Esophagus (tissue), 2 donors: ENCODE measurements at regions not wholly inside any gene's neighbourhood (a gene's known extent, or its start where the extent isn't known, plus 50 kb on each side); places are given as distances from the start of the nearest gene placed in this dataset.

Experiments
- H3K27ac ChIP-seq, 2 donors: one replicate each; pipeline ENCODE4 v1.5.1; 2013; ENCODE audit warnings: low read depth in 2 of 2, mild to moderate bottlenecking in 2 of 2, inconsistent platforms in 1 of 2, low read length in 1 of 2, moderate library complexity in 1 of 2
- H3K27me3 ChIP-seq, 2 donors: one replicate each; pipeline ENCODE4 v1.6.1; 2013; ENCODE audit warnings: low read length in 2 of 2, control low read depth in 1 of 2, mild to moderate bottlenecking in 1 of 2; ENCODE audit not compliant: insufficient read depth in 2 of 2, control insufficient read depth in 1 of 2
- H3K36me3 ChIP-seq, 2 donors: one replicate each; pipeline ENCODE4 v1.6.1; 2013; ENCODE audit warnings: low read length in 1 of 2; ENCODE audit not compliant: control insufficient read depth in 2 of 2, insufficient read depth in 2 of 2
- H3K4me1 ChIP-seq, 2 donors: one replicate each; pipeline ENCODE4 v1.6.1; 2013; ENCODE audit warnings: low read length in 1 of 2; ENCODE audit not compliant: control insufficient read depth in 2 of 2, insufficient read depth in 2 of 2
- H3K4me3 ChIP-seq, 2 donors: one replicate each; pipeline ENCODE4 v1.5.1; 2013; ENCODE audit warnings: low read length in 2 of 2, mild to moderate bottlenecking in 2 of 2, low read depth in 1 of 2, moderate library complexity in 1 of 2
- H3K9me3 ChIP-seq, 2 donors: one replicate each; pipeline ENCODE4 v1.6.1; 2013; ENCODE audit warnings: mild to moderate bottlenecking in 2 of 2, low read depth in 1 of 2, low read length in 1 of 2, moderate library complexity in 1 of 2; ENCODE audit not compliant: control insufficient read depth in 2 of 2, insufficient read depth in 1 of 2
- WGBS, 2 donors: extraction: QIAGEN DNeasy Blood & Tissue Kit; methylation state at CpG; one replicate each; pipeline ENCODE4 v1.1.7; 2013; 5-methylcytosine and 5-hydroxymethylcytosine counted together
- donor health status: healthy with polysubstance abuse.
- donor health status: Bipolar disorder and iron deficiency.

GRCh38 chr9:109981091-109981490 lies 201.1 kb downstream of the PALM2AKAP2 start:
- Histone ChIP-seq H3K27ac (no peak overlapping the region), H3K4me3 (no peak overlapping the region), H3K4me1 (no peaks in the 10 kb centered on the region), H3K36me3 (no peaks in the 10 kb centered on the region), H3K9me3 (no peaks in the 10 kb centered on the region), H3K27me3 (no peaks in the 10 kb centered on the region)
- 46 to 88% methylated on average over 1 of the region's 1 CpG for WGBS, 2 donors

GRCh38 chr9:109986521-109986991 lies 206.6 kb downstream of the PALM2AKAP2 start:
- H3K9me3 ChIP-seq, result peaks cover 0 to 2% of the 10 kb centered on the region in 2 donors
- H3K36me3 ChIP-seq, result no peaks in the 10 kb centered on the region
- H3K4me3 ChIP-seq, result no peak overlapping the region
- H3K27ac ChIP-seq, result no peak overlapping the region
- 43 to 74% methylated on average over 1 of the region's 1 CpG for WGBS, 2 donors
- no peaks in the 10 kb centered on the region for H3K27me3 ChIP-seq
- no peaks in the 10 kb centered on the region for H3K4me1 ChIP-seq

- Histone ChIP-seq H3K27ac (no peak overlapping the region), H3K4me3 (no peak overlapping the region), H3K4me1 (no peaks in the 10 kb centered on the region), H3K36me3 (no peaks in the 10 kb centered on the region), H3K9me3 (peaks cover 0 to 2% of the 10 kb centered on the region in 2 donors), H3K27me3 (no peaks in the 10 kb centered on the region)
- WGBS, 2 donors, result 86 to 88% methylated on average over 3 of the region's 3 CpGs
Measured at GRCh38 chr9:109989296-109989695, 209.3 kb downstream of the PALM2AKAP2 start.

GRCh38 chr9:109990541-109990940 lies 210.5 kb downstream of the PALM2AKAP2 start:
- WGBS, 2 donors, result 80 to 82% methylated on average over 4 of the region's 4 CpGs
- H3K4me1 ChIP-seq, result no peaks in the 10 kb centered on the region

GRCh38 chr9:109992293-109992692 lies 212.3 kb downstream of the PALM2AKAP2 start:
- Histone ChIP-seq H3K27ac (no peak overlapping the region), H3K4me1 (no peaks in the 10 kb centered on the region), H3K27me3 (no peaks in the 10 kb centered on the region), H3K36me3 (no peaks in the 10 kb centered on the region), H3K9me3 (peaks cover 0 to 2% of the 10 kb centered on the region in 2 donors), H3K4me3 (no peak overlapping the region)
- 85% methylated on average over 1 of the region's 1 CpG for WGBS, 2 donors

More at GRCh38 chr9:109990541-109990940, 210.5 kb downstream of the PALM2AKAP2 start:
- no peaks in the 10 kb centered on the region for H3K36me3 ChIP-seq
- H3K27ac ChIP-seq, result no peak overlapping the region
- peaks cover 0 to 2% of the 10 kb centered on the region in 2 donors for H3K9me3 ChIP-seq
- no peak overlapping the region for H3K4me3 ChIP-seq
- no peaks in the 10 kb centered on the region for H3K27me3 ChIP-seq

- WGBS, 2 donors, result 55 to 64% methylated on average over 2 of the region's 2 CpGs
- no peak overlapping the region for H3K27ac ChIP-seq
- no peaks in the 10 kb centered on the region for H3K27me3 ChIP-seq
- H3K4me1 ChIP-seq, result no peaks in the 10 kb centered on the region
- H3K4me3 ChIP-seq, result no peak overlapping the region
- H3K36me3 ChIP-seq, result no peaks in the 10 kb centered on the region
- H3K9me3 ChIP-seq, result peaks cover 0 to 2% of the 10 kb centered on the region in 2 donors
Measured at GRCh38 chr9:109993250-109993978, 213.4 kb downstream of the PALM2AKAP2 start.

- WGBS, 2 donors, result 68 to 75% methylated on average over 3 of the region's 3 CpGs
- H3K9me3 ChIP-seq, result peaks cover 0 to 2% of the 10 kb centered on the region in 2 donors
- no peak overlapping the region for H3K27ac ChIP-seq
- no peaks in the 10 kb centered on the region for H3K27me3 ChIP-seq
- H3K4me1 ChIP-seq, result no peaks in the 10 kb centered on the region
- no peaks in the 10 kb centered on the region for H3K36me3 ChIP-seq
- H3K4me3 ChIP-seq, result no peak overlapping the region
Measured at GRCh38 chr9:109994141-109994540, 213.8 kb downstream of the C9orf152 start.

GRCh38 chr9:109996936-109997580 lies 210.9 kb downstream of the C9orf152 start:
- Histone ChIP-seq H3K36me3 (no peaks in the 10 kb centered on the region), H3K4me3 (no peak overlapping the region), H3K27ac (no peak overlapping the region), H3K4me1 (no peaks in the 10 kb centered on the region), H3K27me3 (no peaks in the 10 kb centered on the region), H3K9me3 (no peaks in the 10 kb centered on the region)
- 87 to 89% methylated on average over 7 of the region's 7 CpGs for WGBS, 2 donors

GRCh38 chr9:109997682-109998081 lies 210.3 kb downstream of the C9orf152 start:
- Histone ChIP-seq H3K27ac (no peak overlapping the region), H3K9me3 (no peaks in the 10 kb centered on the region), H3K36me3 (no peaks in the 10 kb centered on the region), H3K4me1 (no peaks in the 10 kb centered on the region), H3K27me3 (no peaks in the 10 kb centered on the region), H3K4me3 (no peak overlapping the region)
- 60 to 75% methylated on average over 4 of the region's 4 CpGs for WGBS, 2 donors
